ENCODE measurements at regions not wholly inside any gene's neighbourhood (a gene's known extent, or its start where the extent isn't known, plus 50 kb on each side); places are given as distances from the start of the nearest gene placed in this dataset.
"Not testable (repeated sequence)": the region's sequence is repeated elsewhere in the genome, so short reads cannot be mapped to it uniquely, and the experiment has no call there.

DNA sequence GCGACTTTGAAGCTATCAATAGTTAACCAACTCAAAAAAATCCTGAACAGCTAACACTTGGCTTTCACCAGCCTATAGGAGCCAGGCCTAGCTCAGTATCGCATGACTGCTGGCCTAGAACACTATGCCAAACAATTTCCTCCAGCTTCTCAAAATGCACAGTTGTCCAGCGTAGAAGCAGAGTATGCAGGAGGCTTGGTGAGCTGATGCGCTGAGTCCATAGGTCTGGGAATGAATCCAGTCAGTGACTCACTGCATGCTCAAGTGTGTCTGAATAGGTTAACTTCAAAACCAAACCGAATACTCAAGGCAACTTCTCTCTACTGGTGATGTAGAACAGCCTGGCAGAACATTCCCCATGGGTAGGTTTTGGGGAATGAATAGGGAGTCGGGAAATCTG is 201.8 kb upstream of the IRF2BP2 start:
- TF ChIP-seq, protein P1, sequence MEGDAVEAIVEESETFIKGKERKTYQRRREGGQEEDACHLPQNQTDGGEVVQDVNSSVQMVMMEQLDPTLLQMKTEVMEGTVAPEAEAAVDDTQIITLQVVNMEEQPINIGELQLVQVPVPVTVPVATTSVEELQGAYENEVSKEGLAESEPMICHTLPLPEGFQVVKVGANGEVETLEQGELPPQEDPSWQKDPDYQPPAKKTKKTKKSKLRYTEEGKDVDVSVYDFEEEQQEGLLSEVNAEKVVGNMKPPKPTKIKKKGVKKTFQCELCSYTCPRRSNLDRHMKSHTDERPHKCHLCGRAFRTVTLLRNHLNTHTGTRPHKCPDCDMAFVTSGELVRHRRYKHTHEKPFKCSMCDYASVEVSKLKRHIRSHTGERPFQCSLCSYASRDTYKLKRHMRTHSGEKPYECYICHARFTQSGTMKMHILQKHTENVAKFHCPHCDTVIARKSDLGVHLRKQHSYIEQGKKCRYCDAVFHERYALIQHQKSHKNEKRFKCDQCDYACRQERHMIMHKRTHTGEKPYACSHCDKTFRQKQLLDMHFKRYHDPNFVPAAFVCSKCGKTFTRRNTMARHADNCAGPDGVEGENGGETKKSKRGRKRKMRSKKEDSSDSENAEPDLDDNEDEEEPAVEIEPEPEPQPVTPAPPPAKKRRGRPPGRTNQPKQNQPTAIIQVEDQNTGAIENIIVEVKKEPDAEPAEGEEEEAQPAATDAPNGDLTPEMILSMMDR (IDR thresholded peaks at IDR 0.05) = not testable (repeated sequence)
- not testable (repeated sequence) for TF ChIP-seq POLR2AphosphoS5 (IDR thresholded peaks at IDR 0.05)
